ENCODE measurements at regions not wholly inside any gene's neighbourhood (a gene's known extent, or its start where the extent isn't known, plus 50 kb on each side); places are given as distances from the start of the nearest gene placed in this dataset.

GRCh38 chr13:23988546-23989122 lies 91.3 kb upstream of the C1QTNF9B start:
- CTCF ChIA-PET = interaction anchor here (1.2 kb wide), 1 partner anchor 31 kb away, joined by 3 read pairs; no protein-coding TSS in a partner anchor
- no peak for DNase-seq
- Histone ChIP-seq H3K27me3 (replicated peaks in 2 of 5; ENCODE audit: control insufficient read depth in 4 of 5, insufficient read depth in 5 of 5, low read length in 4 of 5) (peaks cover 0 to 13% (median 0%) of the 10 kb centered on the region in 5 experiments), H3K4me3 (ENCODE audit: control insufficient read depth in 1 of 7, extremely low read depth in 1 of 7, insufficient read depth in 4 of 7, low read depth in 2 of 7, low read length in 6 of 7) (no peak overlapping the region), H3K27ac (ENCODE audit: insufficient read depth in 1 of 2, low read depth in 1 of 2, low read length in 2 of 2, poor library complexity in 1 of 2, severe bottlenecking in 2 of 2) (no peak overlapping the region), H3K36me3 (ENCODE audit: control insufficient read depth in 4 of 4, insufficient read depth in 4 of 4, low read length in 3 of 4) (no peaks in the 10 kb centered on the region), H3K4me1 (ENCODE audit: control extremely low read depth in 1 of 4, control insufficient read depth in 4 of 4, insufficient read depth in 4 of 4, low read length in 3 of 4) (no peaks in the 10 kb centered on the region), H3K9me3 (ENCODE audit: control extremely low read depth in 1 of 5, control insufficient read depth in 4 of 5, insufficient read depth in 2 of 5, low read depth in 1 of 5, low read length in 4 of 5) (no peaks in the 10 kb centered on the region)
- WGBS (ENCODE audit: insufficient coverage) = 100% methylated on average over 1 of the region's 4 CpGs
- POLR2A ChIA-PET = no interaction called here

GRCh38 chr13:23990455-23990854 lies 93.2 kb upstream of the C1QTNF9B start:
- Histone ChIP-seq H3K27me3 (replicated peaks in 2 of 5; ENCODE audit: control insufficient read depth in 4 of 5, insufficient read depth in 5 of 5, low read length in 4 of 5) (peaks cover 0 to 9% (median 0%) of the 10 kb centered on the region in 5 experiments), H3K4me3 (ENCODE audit: control insufficient read depth in 1 of 7, extremely low read depth in 1 of 7, insufficient read depth in 4 of 7, low read depth in 2 of 7, low read length in 6 of 7) (no peak overlapping the region), H3K27ac (ENCODE audit: insufficient read depth in 1 of 2, low read depth in 1 of 2, low read length in 2 of 2, poor library complexity in 1 of 2, severe bottlenecking in 2 of 2) (no peak overlapping the region), H3K4me1 (ENCODE audit: control extremely low read depth in 1 of 4, control insufficient read depth in 4 of 4, insufficient read depth in 4 of 4, low read length in 3 of 4) (no peaks in the 10 kb centered on the region), H3K9me3 (ENCODE audit: control extremely low read depth in 1 of 5, control insufficient read depth in 4 of 5, insufficient read depth in 2 of 5, low read depth in 1 of 5, low read length in 4 of 5) (no peaks in the 10 kb centered on the region), H3K36me3 (ENCODE audit: control insufficient read depth in 4 of 4, insufficient read depth in 4 of 4, low read length in 3 of 4) (no peaks in the 10 kb centered on the region)
- ChIA-PET CTCF (interaction anchor here (0.5 kb wide), 1 partner anchor 246 kb away, joined by 3 read pairs; no protein-coding TSS in a partner anchor), POLR2A (no interaction called here)
- no CpG with 5 or more reads among the region's 2 CpGs for WGBS (ENCODE audit: insufficient coverage)
- DNase-seq = no peak

GRCh38 chr13:23991119-23991518 lies 93.8 kb upstream of the C1QTNF9B start:
- Histone ChIP-seq H3K4me1 (ENCODE audit: control extremely low read depth in 1 of 4, control insufficient read depth in 4 of 4, insufficient read depth in 4 of 4, low read length in 3 of 4) (peaks cover 0 to 4% (median 2%) of the 10 kb centered on the region in 4 experiments), H3K36me3 (ENCODE audit: control insufficient read depth in 4 of 4, insufficient read depth in 4 of 4, low read length in 3 of 4) (no peaks in the 10 kb centered on the region), H3K9me3 (ENCODE audit: control extremely low read depth in 1 of 5, control insufficient read depth in 4 of 5, insufficient read depth in 2 of 5, low read depth in 1 of 5, low read length in 4 of 5) (no peaks in the 10 kb centered on the region), H3K27me3 (replicated peaks in 2 of 5; ENCODE audit: control insufficient read depth in 4 of 5, insufficient read depth in 5 of 5, low read length in 4 of 5) (peaks cover 0 to 7% (median 0%) of the 10 kb centered on the region in 5 experiments), H3K27ac (ENCODE audit: insufficient read depth in 1 of 2, low read depth in 1 of 2, low read length in 2 of 2, poor library complexity in 1 of 2, severe bottlenecking in 2 of 2) (no peak overlapping the region), H3K4me3 (ENCODE audit: control insufficient read depth in 1 of 7, extremely low read depth in 1 of 7, insufficient read depth in 4 of 7, low read depth in 2 of 7, low read length in 6 of 7) (no peak overlapping the region)
- DNase-seq = no peak
- CTCF ChIA-PET = no interaction called here
- POLR2A ChIA-PET = no interaction called here
- 88% methylated on average over 3 of the region's 3 CpGs for WGBS (ENCODE audit: insufficient coverage)

- Histone ChIP-seq H3K36me3 (ENCODE audit: control insufficient read depth in 4 of 4, insufficient read depth in 4 of 4, low read length in 3 of 4) (no peaks in the 10 kb centered on the region), H3K4me3 (ENCODE audit: control insufficient read depth in 1 of 7, extremely low read depth in 1 of 7, insufficient read depth in 4 of 7, low read depth in 2 of 7, low read length in 6 of 7) (no peak overlapping the region), H3K4me1 (ENCODE audit: control extremely low read depth in 1 of 4, control insufficient read depth in 4 of 4, insufficient read depth in 4 of 4, low read length in 3 of 4) (peaks cover 0 to 4% (median 2%) of the 10 kb centered on the region in 4 experiments), H3K27ac (ENCODE audit: insufficient read depth in 1 of 2, low read depth in 1 of 2, low read length in 2 of 2, poor library complexity in 1 of 2, severe bottlenecking in 2 of 2) (no peak overlapping the region), H3K27me3 (replicated peaks in 2 of 5; ENCODE audit: control insufficient read depth in 4 of 5, insufficient read depth in 5 of 5, low read length in 4 of 5) (peaks cover 0 to 7% (median 0%) of the 10 kb centered on the region in 5 experiments), H3K9me3 (ENCODE audit: control extremely low read depth in 1 of 5, control insufficient read depth in 4 of 5, insufficient read depth in 2 of 5, low read depth in 1 of 5, low read length in 4 of 5) (no peaks in the 10 kb centered on the region)
- ChIA-PET POLR2A (no interaction called here), CTCF (interaction anchor here (1.2 to 1.3 kb wide), 2 partner anchors 32 to 236 kb away, joined by 4 read pairs; no protein-coding TSS in a partner anchor)
- no peak for DNase-seq
- WGBS (ENCODE audit: insufficient coverage) = 98% methylated on average over 11 of the region's 12 CpGs
These were observed 95.7 kb upstream of the C1QTNF9B start for GRCh38 chr13:23992781-23993679.

GRCh38 chr13:23993680-23993985 lies 96.3 kb upstream of the C1QTNF9B start:
- WGBS (ENCODE audit: insufficient coverage) = 100% methylated on average over 1 of the region's 1 CpG

GRCh38 chr13:23995283-23996073 lies 98.2 kb upstream of the C1QTNF9B start:
- ChIA-PET CTCF (interaction anchor here (1.0 kb wide), 1 partner anchor 39 kb away, joined by 3 read pairs; no protein-coding TSS in a partner anchor), POLR2A (no interaction called here)
- Histone ChIP-seq H3K9me3 (ENCODE audit: control extremely low read depth in 1 of 5, control insufficient read depth in 4 of 5, insufficient read depth in 2 of 5, low read depth in 1 of 5, low read length in 4 of 5) (no peaks in the 10 kb centered on the region), H3K27ac (ENCODE audit: insufficient read depth in 1 of 2, low read depth in 1 of 2, low read length in 2 of 2, poor library complexity in 1 of 2, severe bottlenecking in 2 of 2) (no peak overlapping the region), H3K4me3 (ENCODE audit: control insufficient read depth in 1 of 7, extremely low read depth in 1 of 7, insufficient read depth in 4 of 7, low read depth in 2 of 7, low read length in 6 of 7) (no peak overlapping the region), H3K4me1 (ENCODE audit: control extremely low read depth in 1 of 4, control insufficient read depth in 4 of 4, insufficient read depth in 4 of 4, low read length in 3 of 4) (peaks cover 0 to 4% (median 2%) of the 10 kb centered on the region in 4 experiments), H3K36me3 (ENCODE audit: control insufficient read depth in 4 of 4, insufficient read depth in 4 of 4, low read length in 3 of 4) (no peaks in the 10 kb centered on the region), H3K27me3 (replicated peaks in 2 of 5; ENCODE audit: control insufficient read depth in 4 of 5, insufficient read depth in 5 of 5, low read length in 4 of 5) (peaks cover 0 to 3% (median 0%) of the 10 kb centered on the region in 5 experiments)
- 13% methylated on average over 3 of the region's 6 CpGs for WGBS (ENCODE audit: insufficient coverage)
- peak; percentile 7 to 49 (median 42) for DNase-seq

More at GRCh38 chr13:23993680-23993985, 96.3 kb upstream of the C1QTNF9B start:
- POLR2A ChIA-PET = no interaction called here
- CTCF ChIA-PET = interaction anchor here (0.6 kb wide), 1 partner anchor 34 kb away, joined by 3 read pairs; no protein-coding TSS in a partner anchor
- Histone ChIP-seq H3K27ac (ENCODE audit: insufficient read depth in 1 of 2, low read depth in 1 of 2, low read length in 2 of 2, poor library complexity in 1 of 2, severe bottlenecking in 2 of 2) (no peak overlapping the region), H3K36me3 (ENCODE audit: control insufficient read depth in 4 of 4, insufficient read depth in 4 of 4, low read length in 3 of 4) (no peaks in the 10 kb centered on the region), H3K27me3 (replicated peaks in 2 of 5; ENCODE audit: control insufficient read depth in 4 of 5, insufficient read depth in 5 of 5, low read length in 4 of 5) (peaks cover 0 to 7% (median 0%) of the 10 kb centered on the region in 5 experiments), H3K4me1 (ENCODE audit: control extremely low read depth in 1 of 4, control insufficient read depth in 4 of 4, insufficient read depth in 4 of 4, low read length in 3 of 4) (peaks cover 0 to 4% (median 2%) of the 10 kb centered on the region in 4 experiments), H3K4me3 (ENCODE audit: control insufficient read depth in 1 of 7, extremely low read depth in 1 of 7, insufficient read depth in 4 of 7, low read depth in 2 of 7, low read length in 6 of 7) (no peak overlapping the region), H3K9me3 (ENCODE audit: control extremely low read depth in 1 of 5, control insufficient read depth in 4 of 5, insufficient read depth in 2 of 5, low read depth in 1 of 5, low read length in 4 of 5) (no peaks in the 10 kb centered on the region)
- DNase-seq = no peak
